ENCODE measurements at regions not wholly inside any gene's neighbourhood (a gene's known extent, or its start where the extent isn't known, plus 50 kb on each side); places are given as distances from the start of the nearest gene placed in this dataset.

DNA sequence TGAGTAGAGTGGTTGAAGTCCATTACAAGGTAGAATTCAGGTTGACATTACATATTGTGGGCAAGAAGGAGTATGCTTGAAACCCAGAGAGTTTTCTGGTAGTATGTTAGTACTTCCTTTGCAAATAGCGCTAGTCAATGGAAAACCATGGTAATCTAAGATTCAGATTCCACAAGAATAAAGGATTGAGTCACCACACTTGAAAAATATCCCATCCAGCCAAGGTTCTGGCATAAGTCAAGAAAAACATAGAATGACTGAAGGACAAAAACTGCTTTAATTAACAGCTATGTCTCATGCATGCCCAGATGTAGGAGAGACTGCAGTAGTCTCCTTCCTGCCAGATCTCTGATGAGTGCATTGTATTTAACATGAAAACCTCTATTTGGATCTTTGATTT lies 469.8 kb downstream of the BMP2 start:
- TF ChIP-seq, protein P1, sequence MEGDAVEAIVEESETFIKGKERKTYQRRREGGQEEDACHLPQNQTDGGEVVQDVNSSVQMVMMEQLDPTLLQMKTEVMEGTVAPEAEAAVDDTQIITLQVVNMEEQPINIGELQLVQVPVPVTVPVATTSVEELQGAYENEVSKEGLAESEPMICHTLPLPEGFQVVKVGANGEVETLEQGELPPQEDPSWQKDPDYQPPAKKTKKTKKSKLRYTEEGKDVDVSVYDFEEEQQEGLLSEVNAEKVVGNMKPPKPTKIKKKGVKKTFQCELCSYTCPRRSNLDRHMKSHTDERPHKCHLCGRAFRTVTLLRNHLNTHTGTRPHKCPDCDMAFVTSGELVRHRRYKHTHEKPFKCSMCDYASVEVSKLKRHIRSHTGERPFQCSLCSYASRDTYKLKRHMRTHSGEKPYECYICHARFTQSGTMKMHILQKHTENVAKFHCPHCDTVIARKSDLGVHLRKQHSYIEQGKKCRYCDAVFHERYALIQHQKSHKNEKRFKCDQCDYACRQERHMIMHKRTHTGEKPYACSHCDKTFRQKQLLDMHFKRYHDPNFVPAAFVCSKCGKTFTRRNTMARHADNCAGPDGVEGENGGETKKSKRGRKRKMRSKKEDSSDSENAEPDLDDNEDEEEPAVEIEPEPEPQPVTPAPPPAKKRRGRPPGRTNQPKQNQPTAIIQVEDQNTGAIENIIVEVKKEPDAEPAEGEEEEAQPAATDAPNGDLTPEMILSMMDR (conservative IDR thresholded peaks at IDR 0.05) = no peak
- H3K27ac ChIP-seq = no peak overlapping the region

- H3K27ac ChIP-seq = no peak overlapping the region
- TF ChIP-seq, protein P1 (conservative IDR thresholded peaks at IDR 0.05) = no peak
Measured at GRCh38 chr20:7240490-7240889, 473.0 kb downstream of the BMP2 start.

DNA sequence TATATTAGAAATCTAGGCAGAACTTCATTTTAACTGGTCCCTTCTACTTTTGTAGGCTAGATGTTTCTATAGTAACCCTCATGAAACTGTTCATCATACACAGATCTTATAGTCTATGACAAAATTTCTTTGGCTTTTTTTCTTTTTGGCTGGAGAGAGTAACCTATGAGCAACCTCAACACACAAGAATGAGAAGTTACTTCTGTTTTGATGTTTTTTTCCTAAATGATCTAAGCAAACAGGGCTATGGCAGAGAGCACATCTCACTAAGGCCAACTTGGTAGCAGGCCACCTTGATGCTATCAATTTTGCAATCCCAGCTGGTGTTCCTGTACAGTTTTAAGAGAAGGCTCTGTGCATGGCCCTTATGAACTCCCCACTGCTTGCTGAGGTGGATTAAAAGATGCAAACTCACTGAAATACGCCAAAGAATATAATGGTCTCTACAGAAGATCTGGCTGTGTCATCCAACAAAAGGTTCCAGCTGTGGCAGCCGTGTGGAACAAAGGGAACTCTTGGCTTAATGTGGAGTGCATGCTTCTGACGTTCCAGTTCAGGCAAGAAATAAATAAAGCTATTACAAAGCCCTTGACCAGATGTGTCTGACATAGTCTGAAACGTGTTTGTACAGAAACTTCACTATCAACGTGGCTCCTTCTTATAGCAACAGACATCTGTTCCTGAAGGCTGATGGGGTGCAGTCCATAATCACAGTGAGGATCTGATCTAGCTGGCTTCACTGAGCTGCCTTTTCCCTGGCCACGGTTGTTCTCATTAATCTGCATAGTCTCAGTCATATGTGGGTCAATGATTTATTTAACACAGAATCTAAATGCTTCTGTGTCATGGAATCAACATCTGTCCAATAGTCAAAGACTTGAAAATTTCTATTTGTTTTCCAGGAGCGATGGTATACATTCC lies 481.1 kb downstream of the BMP2 start:
- TF ChIP-seq, protein P1 (conservative IDR thresholded peaks at IDR 0.05) = no peak

GRCh38 chr20:7250337-7250736 lies 482.9 kb downstream of the BMP2 start:
- H3K27ac ChIP-seq = no peak overlapping the region
- TF ChIP-seq, protein P1 (conservative IDR thresholded peaks at IDR 0.05) = no peak

More for the DNA sequence above, 481.1 kb downstream of the BMP2 start:
- H3K27ac ChIP-seq = no peak overlapping the region

DNA sequence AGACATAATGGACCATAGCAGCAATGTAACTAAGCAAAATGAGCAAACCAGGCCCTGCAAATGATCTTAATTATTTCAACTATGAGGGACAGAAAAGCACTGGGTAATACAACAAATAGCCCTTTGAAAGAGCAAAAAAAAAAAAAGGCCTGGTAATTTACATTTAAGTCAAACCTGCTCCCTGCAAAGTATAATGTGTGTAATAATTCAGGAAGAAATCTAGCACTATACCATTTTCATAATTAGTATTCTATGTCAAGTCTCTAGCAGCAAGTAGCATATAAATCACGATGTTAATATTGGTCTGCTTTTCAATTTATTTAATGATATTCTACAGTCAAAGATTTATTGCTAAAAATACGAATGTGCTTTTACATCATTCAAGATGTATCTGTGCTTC lies 489.6 kb downstream of the BMP2 start:
- no peak overlapping the region for H3K27ac ChIP-seq
- TF ChIP-seq, protein P1 (conservative IDR thresholded peaks at IDR 0.05) = no peak

DNA sequence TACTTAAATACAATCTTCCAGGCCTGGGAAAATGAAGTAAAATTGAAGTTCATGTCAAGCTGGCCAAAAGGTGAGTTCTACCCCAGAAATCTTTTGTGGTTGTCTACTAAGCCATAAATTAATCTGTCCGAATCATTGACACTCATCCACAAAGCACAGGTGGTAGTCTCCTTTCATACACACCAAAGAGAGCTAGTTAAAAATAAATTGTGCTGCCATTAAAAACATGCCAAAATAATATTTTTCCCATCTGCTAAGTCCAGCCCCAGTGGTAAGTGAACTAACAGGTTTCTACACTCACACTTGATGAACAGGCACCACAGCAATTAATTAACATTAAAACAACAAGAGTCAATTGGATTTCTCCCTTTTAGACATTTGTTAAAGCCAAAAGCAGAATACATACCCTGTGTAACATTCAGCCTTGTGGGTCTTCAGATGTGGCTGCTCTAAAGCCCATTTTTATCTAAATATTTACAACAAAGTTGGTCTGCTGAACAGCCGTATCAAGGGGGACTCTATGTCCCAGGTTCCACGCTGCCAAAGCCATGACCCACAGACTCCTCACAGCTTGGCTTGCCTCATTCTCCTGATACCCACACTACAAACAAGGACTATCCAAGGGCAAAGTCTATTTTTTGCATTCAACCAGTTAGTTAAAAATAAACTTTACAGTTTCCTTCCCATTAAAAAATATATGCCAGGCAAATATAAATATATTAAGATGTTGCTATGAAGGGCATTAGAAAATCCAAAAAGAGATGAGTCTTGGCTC lies 490.4 kb downstream of the BMP2 start:
- H3K27ac ChIP-seq = no peak overlapping the region
- TF ChIP-seq, protein P1 (conservative IDR thresholded peaks at IDR 0.05) = no peak

DNA sequence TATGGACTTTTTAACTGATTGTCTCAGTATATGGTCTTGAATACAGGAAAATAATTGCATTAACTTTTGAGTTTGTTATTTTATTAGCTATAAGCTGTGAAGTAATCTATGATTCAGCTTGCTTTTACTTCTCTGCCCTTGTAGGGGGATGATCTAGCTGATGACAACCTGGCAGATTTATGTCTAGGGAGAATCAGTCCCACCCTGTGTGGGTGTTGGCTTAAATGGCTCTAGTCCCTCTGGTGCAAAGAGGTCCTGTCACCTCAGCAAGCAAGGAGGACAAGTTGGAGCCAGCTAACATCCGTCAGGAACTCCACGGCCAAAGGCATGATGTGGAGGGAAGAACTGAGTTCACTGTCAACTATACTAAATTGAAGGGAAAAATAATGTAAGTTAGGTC lies 495.3 kb downstream of the BMP2 start:
- TF ChIP-seq, protein P1 (conservative IDR thresholded peaks at IDR 0.05) = no peak
- no peak overlapping the region for H3K27ac ChIP-seq
